Lung (tissue), 11 donors: ENCODE measurements at regions not wholly inside any gene's neighbourhood (a gene's known extent, or its start where the extent isn't known, plus 50 kb on each side); places are given as distances from the start of the nearest gene placed in this dataset.

Experiments
- ATAC-seq: fragments of 200-7000 bp; cut with Tn5 transposase; one replicate; pipeline ENCODE4 v1.9.1; 2020; ENCODE audit warnings: moderate number of reproducible peaks; ENCODE audit not compliant: insufficient read depth, low FRiP score
- DNase-seq, 3 donors: peaks; one replicate each; pipeline ENCODE4 v3.0.0-alpha.2; 2013 to 2017
- H3K27ac ChIP-seq, 2 donors: one replicate each; pipeline ENCODE4 v1.5.1; 2013; ENCODE audit warnings: mild to moderate bottlenecking in 2 of 2, moderate library complexity in 2 of 2, control low read depth in 1 of 2, inconsistent platforms in 1 of 2, low read depth in 1 of 2, low read length in 1 of 2
- H3K27me3 ChIP-seq, 3 donors: one replicate each; pipeline ENCODE4 v1.5.1; 2013; ENCODE audit warnings: low read length in 2 of 3; ENCODE audit not compliant: control insufficient read depth in 3 of 3, insufficient read depth in 3 of 3
- H3K36me3 ChIP-seq, 4 donors: one replicate each; pipeline ENCODE4 v1.5.1; 2013; ENCODE audit warnings: low read length in 4 of 4, mild to moderate bottlenecking in 1 of 4, moderate library complexity in 1 of 4; ENCODE audit not compliant: control insufficient read depth in 4 of 4, insufficient read depth in 4 of 4
- H3K4me1 ChIP-seq, 5 donors: one replicate each; pipeline ENCODE4 v1.5.1; 2013; ENCODE audit warnings: low read length in 5 of 5, mild to moderate bottlenecking in 2 of 5, moderate library complexity in 1 of 5; ENCODE audit not compliant: control insufficient read depth in 5 of 5, insufficient read depth in 5 of 5
- H3K4me3 ChIP-seq: one replicate; pipeline ENCODE4 v1.5.1; 2013; ENCODE audit warnings: mild to moderate bottlenecking, control low read depth, moderate library complexity
- H3K9ac ChIP-seq, 2 donors: one replicate each; pipeline ENCODE4 v1.5.1; 2013; ENCODE audit warnings: low read length in 2 of 2, control low read depth in 1 of 2; ENCODE audit not compliant: insufficient read depth in 1 of 2
- H3K9me3 ChIP-seq, 4 donors: one replicate each; pipeline ENCODE4 v1.5.1; 2013; ENCODE audit warnings: low read length in 3 of 4, mild to moderate bottlenecking in 1 of 4, moderate library complexity in 1 of 4; ENCODE audit not compliant: control insufficient read depth in 4 of 4, insufficient read depth in 3 of 4
- WGBS, 2 donors: extraction: QIAGEN DNeasy Blood & Tissue Kit; methylation state at CpG; one replicate each; pipeline ENCODE4 v1.1.7; 2013; 5-methylcytosine and 5-hydroxymethylcytosine counted together
- TF ChIP-seq, protein P1 (sequence below): IDR thresholded peaks from 2 replicates; pipeline ENCODE4 v1.5.1; 2012; ENCODE audit warnings: mild to moderate bottlenecking; ENCODE audit errors: control extremely low read depth, extremely low read depth
- donor health status: control.
- donor health status: control.
- donor health status: Bipolar disorder and iron deficiency.
- donor health status: healthy.
- donor health status: DM: yes; HTN: yes; CAD: no.

DNA sequence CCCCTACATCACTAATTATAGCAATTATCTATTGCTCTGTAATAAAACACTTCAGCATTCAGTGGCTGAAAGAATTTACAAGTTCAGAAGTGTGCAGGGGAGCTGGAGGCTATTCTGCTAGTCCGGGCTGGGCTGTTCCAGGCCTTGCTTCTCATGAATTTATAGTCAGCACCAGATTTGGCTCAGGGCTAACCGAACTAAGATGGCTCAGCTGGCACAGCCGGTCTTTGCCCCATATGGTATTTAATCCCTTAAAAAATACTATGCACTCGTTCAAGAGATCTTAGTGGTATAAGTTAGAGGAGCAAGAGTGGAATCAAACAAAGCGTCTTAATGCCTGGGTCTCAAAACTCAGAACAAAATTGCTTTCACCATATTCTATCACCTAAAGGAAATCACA lies 932.9 kb downstream of the XPNPEP1 start:
- ATAC-seq: no peak
- 80 to 83% methylated on average over 5 of the region's 5 CpGs for WGBS, 2 donors

DNA sequence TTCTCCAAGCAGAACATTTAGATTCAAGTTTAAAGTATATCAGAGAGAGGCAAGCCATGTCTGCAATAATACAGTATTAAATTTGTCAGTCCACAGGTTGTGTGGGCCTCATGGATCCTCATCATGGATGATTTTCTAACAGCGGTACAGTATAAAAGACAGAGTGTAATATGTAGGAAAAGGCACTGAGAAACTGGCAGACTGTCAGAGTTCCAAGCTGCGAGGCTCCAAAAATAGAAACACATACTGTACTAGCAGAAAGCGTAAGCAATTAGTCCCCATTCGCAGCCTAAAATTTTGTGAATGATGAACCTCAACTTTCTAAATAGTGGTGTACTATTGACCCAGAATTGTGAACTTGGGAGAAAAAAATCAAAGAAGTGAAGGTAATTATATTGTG lies 933.3 kb downstream of the XPNPEP1 start:
- H3K4me3 ChIP-seq: no peak overlapping the region
- H3K4me1 ChIP-seq: peaks cover 0 to 11% (median 0%) of the 10 kb centered on the region in 5 donors
- WGBS, 2 donors: 59 to 70% methylated on average over 4 of the region's 4 CpGs
- H3K9me3 ChIP-seq: peaks cover 0 to 3% (median 0%) of the 10 kb centered on the region in 4 donors
- H3K27ac ChIP-seq: no peak overlapping the region
- no peak overlapping the region for H3K9ac ChIP-seq
- H3K27me3 ChIP-seq: no peaks in the 10 kb centered on the region
- no peak for ATAC-seq
- TF ChIP-seq, protein P1, sequence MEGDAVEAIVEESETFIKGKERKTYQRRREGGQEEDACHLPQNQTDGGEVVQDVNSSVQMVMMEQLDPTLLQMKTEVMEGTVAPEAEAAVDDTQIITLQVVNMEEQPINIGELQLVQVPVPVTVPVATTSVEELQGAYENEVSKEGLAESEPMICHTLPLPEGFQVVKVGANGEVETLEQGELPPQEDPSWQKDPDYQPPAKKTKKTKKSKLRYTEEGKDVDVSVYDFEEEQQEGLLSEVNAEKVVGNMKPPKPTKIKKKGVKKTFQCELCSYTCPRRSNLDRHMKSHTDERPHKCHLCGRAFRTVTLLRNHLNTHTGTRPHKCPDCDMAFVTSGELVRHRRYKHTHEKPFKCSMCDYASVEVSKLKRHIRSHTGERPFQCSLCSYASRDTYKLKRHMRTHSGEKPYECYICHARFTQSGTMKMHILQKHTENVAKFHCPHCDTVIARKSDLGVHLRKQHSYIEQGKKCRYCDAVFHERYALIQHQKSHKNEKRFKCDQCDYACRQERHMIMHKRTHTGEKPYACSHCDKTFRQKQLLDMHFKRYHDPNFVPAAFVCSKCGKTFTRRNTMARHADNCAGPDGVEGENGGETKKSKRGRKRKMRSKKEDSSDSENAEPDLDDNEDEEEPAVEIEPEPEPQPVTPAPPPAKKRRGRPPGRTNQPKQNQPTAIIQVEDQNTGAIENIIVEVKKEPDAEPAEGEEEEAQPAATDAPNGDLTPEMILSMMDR: no peak
- H3K36me3 ChIP-seq: no peaks in the 10 kb centered on the region
- peak in 2 of 3 donors; percentile 19 to 66 for DNase-seq

More for the DNA sequence above, 932.9 kb downstream of the XPNPEP1 start:
- Histone ChIP-seq H3K4me1 (peaks cover 0 to 11% (median 0%) of the 10 kb centered on the region in 5 donors), H3K9ac (no peak overlapping the region), H3K27ac (no peak overlapping the region), H3K36me3 (no peaks in the 10 kb centered on the region), H3K4me3 (no peak overlapping the region), H3K27me3 (no peaks in the 10 kb centered on the region), H3K9me3 (peaks cover 0 to 3% (median 0%) of the 10 kb centered on the region in 4 donors)
- TF ChIP-seq, protein P1: no peak
- no peak for DNase-seq

DNA sequence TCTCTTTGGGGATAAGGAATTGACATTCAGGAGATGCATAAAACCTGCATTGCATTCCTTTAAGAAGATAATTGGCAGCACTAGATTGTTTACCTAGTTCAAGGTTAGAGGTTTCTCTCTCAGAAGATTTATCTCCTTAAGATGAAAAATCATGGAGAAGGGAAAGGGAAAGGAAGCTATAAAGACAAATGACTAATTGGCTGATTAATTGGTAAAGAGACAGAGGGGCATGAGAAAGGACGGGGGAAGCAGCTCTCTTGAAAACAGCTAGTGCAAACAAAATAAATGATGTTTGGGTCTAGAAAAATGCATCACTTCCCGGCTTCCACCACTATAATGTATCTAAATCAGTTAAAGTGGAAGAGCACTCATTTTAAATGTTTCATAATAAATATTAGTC lies 941.2 kb downstream of the XPNPEP1 start:
- peaks cover 0 to 2% (median 0%) of the 10 kb centered on the region in 3 donors for H3K27me3 ChIP-seq
- H3K27ac ChIP-seq: no peak overlapping the region
- DNase-seq (no peak), ATAC-seq (no peak)
- no peaks in the 10 kb centered on the region for H3K36me3 ChIP-seq
- 29 to 44% methylated on average over 2 of the region's 2 CpGs for whole genome bisulfite sequencing, 2 donors
- H3K9ac ChIP-seq: no peak overlapping the region
- TF ChIP-seq, protein P1: no peak
- peaks cover 0 to 6% (median 1%) of the 10 kb centered on the region in 4 donors for H3K9me3 ChIP-seq
- no peaks in the 10 kb centered on the region for H3K4me1 ChIP-seq
- no peak overlapping the region for H3K4me3 ChIP-seq

DNA sequence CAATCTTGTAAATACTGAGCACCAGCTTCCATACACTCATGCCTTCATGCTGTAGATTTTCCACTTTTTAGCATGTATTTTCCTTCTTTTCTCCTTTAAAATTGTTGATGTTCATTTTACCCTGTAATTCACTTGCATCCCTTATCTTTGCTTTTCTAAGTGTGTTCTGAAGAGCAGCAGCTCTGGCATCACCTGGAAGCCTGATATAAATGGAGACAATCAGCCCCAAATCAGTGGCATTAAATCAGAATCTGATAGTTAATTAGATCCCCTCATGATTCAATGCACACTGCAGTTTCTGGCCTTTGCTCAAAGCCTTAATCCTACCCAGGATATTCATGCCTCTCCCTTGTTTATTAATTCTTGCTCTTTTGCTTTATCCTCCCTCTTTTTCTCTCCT lies 942.4 kb downstream of the XPNPEP1 start:
- TF ChIP-seq, protein P1: no peak
- Histone ChIP-seq H3K4me3 (no peak overlapping the region), H3K27ac (no peak overlapping the region), H3K4me1 (no peaks in the 10 kb centered on the region), H3K9me3 (peaks cover 0 to 6% (median 1%) of the 10 kb centered on the region in 4 donors), H3K9ac (no peak overlapping the region), H3K36me3 (no peaks in the 10 kb centered on the region), H3K27me3 (peaks cover 0 to 2% (median 0%) of the 10 kb centered on the region in 3 donors)
- DNase-seq: no peak
- no peak for ATAC-seq
